DOHH2 (cell line): ENCODE measurements at regions not wholly inside any gene's neighbourhood (a gene's known extent, or its start where the extent isn't known, plus 50 kb on each side); places are given as distances from the start of the nearest gene placed in this dataset.

Experiments used
- H3F3A ChIP-seq: fragments of 200-600 bp; sonication (generic), shearing (Covaris generic); 2 replicates; pipeline ENCODE4 v1.6.0; 2016; ENCODE audit warnings: antibody characterized with exemption, mild to moderate bottlenecking; ENCODE audit not compliant: control insufficient read depth, insufficient read depth
- H3K27ac ChIP-seq: fragments of 200-600 bp; sonication (generic); 2 replicates; pipeline ENCODE4 v1.5.1; 2014; ENCODE audit warnings: low read depth, mild to moderate bottlenecking, low read length, moderate library complexity
- H3K27me3 ChIP-seq: fragments of 200-600 bp; sonication (generic); 2 replicates; pipeline ENCODE4 v1.6.1; 2014; ENCODE audit warnings: mild to moderate bottlenecking, low read length, mixed read lengths; ENCODE audit not compliant: control insufficient read depth
- H3K36me3 ChIP-seq: fragments of 200-600 bp; sonication (generic); 2 replicates; pipeline ENCODE4 v1.6.1; 2014; ENCODE audit warnings: mild to moderate bottlenecking, low read length, moderate library complexity, mixed read lengths; ENCODE audit not compliant: control insufficient read depth
- H3K4me1 ChIP-seq: fragments of 200-600 bp; sonication (generic); 2 replicates; pipeline ENCODE4 v1.6.1; 2014; ENCODE audit warnings: mild to moderate bottlenecking, low read length, mixed read lengths; ENCODE audit not compliant: control insufficient read depth
- H3K4me2 ChIP-seq: fragments of 200-600 bp; sonication (generic); 2 replicates; pipeline ENCODE4 v1.6.0; 2014; ENCODE audit warnings: mild to moderate bottlenecking, low read length, moderate library complexity
- H3K4me3 ChIP-seq: fragments of 200-600 bp; sonication (generic); 2 replicates; pipeline ENCODE4 v1.5.1; 2014; ENCODE audit warnings: mild to moderate bottlenecking, low read length, mixed read lengths
- H3K79me2 ChIP-seq: fragments of 200-600 bp; sonication (generic); 2 replicates; pipeline ENCODE4 v1.6.1; 2014; ENCODE audit warnings: mild to moderate bottlenecking, low read length, mixed read lengths; ENCODE audit not compliant: control insufficient read depth
- H3K9me2 ChIP-seq: fragments of 200-600 bp; sonication (generic); replicated peaks from 2 replicates; pipeline ENCODE4 v1.6.1; 2014; ENCODE audit warnings: mild to moderate bottlenecking, low read length, mixed read lengths; ENCODE audit not compliant: control insufficient read depth
- H3K9me3 ChIP-seq: fragments of 200-600 bp; sonication (generic); 2 replicates; pipeline ENCODE4 v1.6.1; 2014; ENCODE audit warnings: antibody characterized with exemption, low read length, mixed read lengths; ENCODE audit not compliant: control insufficient read depth, insufficient read depth
- H4K20me1 ChIP-seq: fragments of 200-600 bp; sonication (generic); 2 replicates; pipeline ENCODE4 v1.6.0; 2014; ENCODE audit warnings: low read depth, mild to moderate bottlenecking, antibody characterized with exemption, low read length, moderate library complexity; ENCODE audit not compliant: control insufficient read depth, insufficient read depth
- EZH2phosphoT487 ChIP-seq: fragments of 200-600 bp; sonication (generic); IDR thresholded peaks from 2 replicates; pipeline ENCODE4 v1.6.1; 2017; ENCODE audit warnings: borderline replicate concordance, mild to moderate bottlenecking, antibody characterized with exemption, low read length, moderate library complexity, mixed read lengths
- TF ChIP-seq, protein P1 (sequence below): fragments of 200-600 bp; sonication (generic); IDR thresholded peaks from one replicate; pipeline ENCODE4 v1.5.1; 2014; ENCODE audit warnings: antibody characterized with exemption, mild to moderate bottlenecking, low read depth, low read length; ENCODE audit not compliant: poor library complexity, severe bottlenecking

DNA sequence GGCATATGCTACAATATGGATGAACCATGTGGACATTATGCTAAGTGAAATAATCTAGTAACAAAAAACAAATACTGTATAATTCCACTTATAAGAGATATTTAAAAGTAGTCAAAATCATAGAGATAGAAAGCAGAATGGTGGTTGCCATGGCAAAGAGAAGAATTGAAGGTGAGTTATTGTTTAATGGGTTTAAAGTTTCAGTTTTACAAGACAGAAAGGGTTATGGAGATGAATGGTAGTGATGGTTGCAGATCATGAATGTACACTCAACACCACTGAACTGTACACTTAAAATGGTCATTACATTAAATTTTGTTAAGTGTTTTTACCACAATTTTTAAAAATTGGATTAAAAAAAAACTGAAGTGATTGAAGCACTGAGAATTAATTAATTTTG, 298.2 kb upstream of the ZC3H15 start:
- Histone ChIP-seq H4K20me1 (no peaks in the 10 kb centered on the region), H3K4me3 (no peak overlapping the region), H3K27ac (no peak overlapping the region), H3F3A (no peaks in the 10 kb centered on the region), H3K9me2 (no peaks in the 10 kb centered on the region), H3K27me3 (no peaks in the 10 kb centered on the region), H3K79me2 (no peaks in the 10 kb centered on the region), H3K9me3 (no peaks in the 10 kb centered on the region), H3K4me2 (no peak overlapping the region), H3K36me3 (no peaks in the 10 kb centered on the region), H3K4me1 (no peaks in the 10 kb centered on the region)
- TF ChIP-seq EZH2phosphoT487, result no peak
- TF ChIP-seq, protein P1, sequence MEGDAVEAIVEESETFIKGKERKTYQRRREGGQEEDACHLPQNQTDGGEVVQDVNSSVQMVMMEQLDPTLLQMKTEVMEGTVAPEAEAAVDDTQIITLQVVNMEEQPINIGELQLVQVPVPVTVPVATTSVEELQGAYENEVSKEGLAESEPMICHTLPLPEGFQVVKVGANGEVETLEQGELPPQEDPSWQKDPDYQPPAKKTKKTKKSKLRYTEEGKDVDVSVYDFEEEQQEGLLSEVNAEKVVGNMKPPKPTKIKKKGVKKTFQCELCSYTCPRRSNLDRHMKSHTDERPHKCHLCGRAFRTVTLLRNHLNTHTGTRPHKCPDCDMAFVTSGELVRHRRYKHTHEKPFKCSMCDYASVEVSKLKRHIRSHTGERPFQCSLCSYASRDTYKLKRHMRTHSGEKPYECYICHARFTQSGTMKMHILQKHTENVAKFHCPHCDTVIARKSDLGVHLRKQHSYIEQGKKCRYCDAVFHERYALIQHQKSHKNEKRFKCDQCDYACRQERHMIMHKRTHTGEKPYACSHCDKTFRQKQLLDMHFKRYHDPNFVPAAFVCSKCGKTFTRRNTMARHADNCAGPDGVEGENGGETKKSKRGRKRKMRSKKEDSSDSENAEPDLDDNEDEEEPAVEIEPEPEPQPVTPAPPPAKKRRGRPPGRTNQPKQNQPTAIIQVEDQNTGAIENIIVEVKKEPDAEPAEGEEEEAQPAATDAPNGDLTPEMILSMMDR, result no peak

DNA sequence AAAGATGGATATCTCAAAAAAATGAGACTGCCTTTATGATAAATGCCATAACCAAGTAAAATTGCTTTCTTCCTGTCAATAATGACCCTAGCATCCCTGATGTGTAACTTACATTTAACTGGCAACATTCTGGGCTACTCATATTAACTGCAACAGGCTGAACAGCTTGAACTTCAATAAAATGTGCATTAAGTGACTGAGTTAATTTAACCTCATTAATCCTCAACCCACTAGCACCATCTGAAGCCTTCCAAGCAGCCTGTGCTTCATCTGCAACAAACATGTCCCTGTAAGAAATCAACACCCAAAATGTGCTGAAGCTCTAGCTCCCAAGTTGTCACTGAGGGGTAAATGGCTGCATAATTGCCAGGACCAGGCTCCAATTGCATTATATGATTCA, 296.2 kb upstream of the ZC3H15 start:
- no peaks in the 10 kb centered on the region for H3K36me3 ChIP-seq
- H3K9me3 ChIP-seq, result no peaks in the 10 kb centered on the region
- no peaks in the 10 kb centered on the region for H3K79me2 ChIP-seq
- no peak for TF ChIP-seq EZH2phosphoT487
- TF ChIP-seq, protein P1, result no peak
- H3K27ac ChIP-seq, result no peak overlapping the region
- no peaks in the 10 kb centered on the region for H3K4me1 ChIP-seq
- no peaks in the 10 kb centered on the region for H3K27me3 ChIP-seq
- no peaks in the 10 kb centered on the region for H3K9me2 ChIP-seq
- H4K20me1 ChIP-seq, result no peaks in the 10 kb centered on the region
- H3K4me2 ChIP-seq, result no peak overlapping the region
- H3K4me3 ChIP-seq, result no peak overlapping the region
- H3F3A ChIP-seq, result no peaks in the 10 kb centered on the region

DNA sequence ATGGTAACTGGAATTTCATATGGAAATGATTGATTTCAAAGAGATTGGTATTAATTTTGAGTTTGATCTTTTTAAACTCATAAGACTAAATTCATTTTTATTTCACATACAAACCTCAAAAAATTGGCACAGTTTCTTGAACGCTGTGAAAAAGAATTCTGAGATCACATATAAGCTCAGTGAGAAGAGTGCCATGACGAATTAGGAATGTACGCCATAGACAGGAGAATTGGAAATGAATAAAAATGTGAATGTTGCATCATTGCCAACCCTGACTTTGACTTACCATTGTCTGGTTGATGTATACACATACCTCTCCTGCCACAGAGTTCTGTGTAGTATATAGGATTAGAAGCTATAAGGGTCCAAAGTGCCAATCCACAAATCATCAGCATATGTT, 290.4 kb upstream of the ZC3H15 start:
- Histone ChIP-seq H3F3A (no peaks in the 10 kb centered on the region), H3K36me3 (no peaks in the 10 kb centered on the region)
- no peak for TF ChIP-seq EZH2phosphoT487
- TF ChIP-seq, protein P1, result no peak

DNA sequence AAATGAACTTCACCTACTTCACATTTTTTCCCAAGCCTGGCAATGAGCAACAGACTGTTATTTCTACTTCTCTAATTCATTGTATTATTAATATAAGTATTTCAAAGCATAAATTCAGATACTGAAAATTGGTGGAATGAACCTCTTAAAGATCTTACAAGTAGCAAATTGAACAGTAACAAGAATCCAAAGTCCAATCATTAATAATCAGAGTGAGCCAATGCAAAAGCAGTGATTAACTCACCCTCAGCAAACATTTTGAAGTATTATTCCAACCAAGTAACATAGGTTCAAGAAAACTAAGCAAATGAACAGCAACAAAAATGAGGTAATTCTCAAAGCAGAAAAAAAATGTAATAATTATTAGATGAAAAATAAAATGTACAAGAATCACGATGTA, 288.1 kb upstream of the ZC3H15 start:
- TF ChIP-seq, protein P1, result no peak
- no peak for TF ChIP-seq EZH2phosphoT487
- no peak overlapping the region for H3K27ac ChIP-seq
- H3K27me3 ChIP-seq, result no peaks in the 10 kb centered on the region
- H3F3A ChIP-seq, result no peaks in the 10 kb centered on the region
- no peaks in the 10 kb centered on the region for H4K20me1 ChIP-seq
- H3K9me3 ChIP-seq, result no peaks in the 10 kb centered on the region
- no peak overlapping the region for H3K4me2 ChIP-seq
- H3K4me3 ChIP-seq, result no peak overlapping the region
- H3K36me3 ChIP-seq, result no peaks in the 10 kb centered on the region
- H3K9me2 ChIP-seq, result no peaks in the 10 kb centered on the region
- H3K4me1 ChIP-seq, result no peaks in the 10 kb centered on the region
- H3K79me2 ChIP-seq, result no peaks in the 10 kb centered on the region

More for the DNA sequence above, 290.4 kb upstream of the ZC3H15 start:
- Histone ChIP-seq H3K4me2 (no peak overlapping the region), H3K27ac (no peak overlapping the region), H3K4me3 (no peak overlapping the region), H3K79me2 (no peaks in the 10 kb centered on the region), H3K9me2 (no peaks in the 10 kb centered on the region), H3K9me3 (no peaks in the 10 kb centered on the region), H4K20me1 (no peaks in the 10 kb centered on the region), H3K27me3 (no peaks in the 10 kb centered on the region), H3K4me1 (no peaks in the 10 kb centered on the region)
